Embryonic facial prominence (tissue), 1 donor: ENCODE measurements at regions not wholly inside any gene's neighbourhood (a gene's known extent, or its start where the extent isn't known, plus 50 kb on each side); places are given as distances from the start of the nearest gene placed in this dataset.

Experiments
- DNase-seq: peaks from one replicate; pipeline ENCODE4 v3.0.0-alpha.2; 2016; ENCODE audit errors: extremely low spot score

DNA sequence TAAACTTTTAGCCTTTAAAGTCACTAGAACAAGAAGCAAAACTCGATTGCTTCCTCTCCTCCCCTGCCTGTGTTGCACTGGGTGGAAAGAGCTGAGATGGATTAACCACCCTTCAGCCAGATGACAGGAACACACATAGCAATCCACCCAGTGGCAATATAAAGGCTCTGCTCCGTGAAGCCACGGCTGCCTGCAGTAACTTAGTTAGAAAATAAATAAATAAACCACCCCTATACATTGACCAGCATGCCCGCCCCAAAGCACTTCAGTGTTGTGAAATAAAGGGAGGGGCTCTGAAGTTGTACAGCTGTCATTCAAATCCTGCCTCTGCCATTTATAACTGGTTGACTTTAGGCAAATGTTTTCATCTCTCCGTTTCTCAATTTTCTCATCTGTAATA is 217.1 kb upstream of the LDB2 start:
- DNase-seq, result no peak

DNA sequence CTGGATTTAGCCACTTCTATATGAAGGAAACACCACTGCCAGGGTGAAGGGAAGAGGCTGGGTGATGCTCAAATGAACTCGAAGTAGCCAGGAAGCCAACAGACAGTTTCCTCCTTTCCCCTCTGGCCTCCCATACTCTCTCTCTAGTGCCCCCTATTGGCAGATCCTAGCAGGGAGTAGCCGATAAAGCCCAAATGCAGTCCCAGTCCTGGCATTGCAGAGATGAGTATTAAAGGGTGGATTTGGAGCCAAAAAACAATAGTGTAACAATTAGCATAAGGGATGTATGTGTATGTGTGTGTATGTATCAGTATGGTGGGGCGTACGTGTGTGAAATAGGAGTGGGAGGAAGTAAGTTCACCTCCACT is 213.8 kb upstream of the LDB2 start:
- DNase-seq, result no peak

DNA sequence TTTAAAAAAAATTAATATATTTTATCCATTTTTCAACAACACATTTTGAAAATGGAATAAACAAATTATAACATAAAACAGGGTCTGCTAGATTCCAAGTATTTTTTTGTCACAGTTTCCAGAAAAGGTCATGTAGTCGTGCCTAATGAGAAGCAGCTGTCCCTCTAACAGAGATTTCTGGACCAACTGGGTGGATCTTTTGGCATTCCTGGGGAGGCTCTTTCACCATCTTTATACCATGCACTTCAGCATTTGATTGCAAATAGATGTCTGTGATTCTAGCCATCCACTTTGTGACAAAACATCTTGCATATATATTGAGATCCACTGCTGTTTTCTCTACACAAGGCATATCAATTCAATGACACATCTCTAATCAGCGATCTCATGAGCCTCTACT is 210.7 kb upstream of the LDB2 start:
- no peak for DNase-seq

DNA sequence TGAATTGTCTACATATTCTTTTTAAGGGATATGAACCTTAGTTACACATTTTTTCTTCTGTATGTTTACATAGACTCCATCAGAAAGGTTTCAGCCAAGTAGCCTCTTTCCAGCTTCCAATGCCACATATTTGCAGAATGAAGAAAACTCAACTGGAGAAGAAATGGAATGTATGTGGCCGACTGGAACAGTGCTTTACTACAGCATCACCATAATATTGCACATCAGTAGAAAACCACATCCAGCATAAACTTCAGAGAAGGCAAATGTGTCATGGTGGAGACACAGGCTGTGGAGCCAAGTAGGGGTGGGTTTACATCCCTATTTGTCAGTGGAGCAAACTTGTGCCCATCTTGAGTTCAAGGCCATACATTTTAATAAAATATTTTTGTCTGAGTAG is 204.8 kb upstream of the LDB2 start:
- no peak for DNase-seq

DNA sequence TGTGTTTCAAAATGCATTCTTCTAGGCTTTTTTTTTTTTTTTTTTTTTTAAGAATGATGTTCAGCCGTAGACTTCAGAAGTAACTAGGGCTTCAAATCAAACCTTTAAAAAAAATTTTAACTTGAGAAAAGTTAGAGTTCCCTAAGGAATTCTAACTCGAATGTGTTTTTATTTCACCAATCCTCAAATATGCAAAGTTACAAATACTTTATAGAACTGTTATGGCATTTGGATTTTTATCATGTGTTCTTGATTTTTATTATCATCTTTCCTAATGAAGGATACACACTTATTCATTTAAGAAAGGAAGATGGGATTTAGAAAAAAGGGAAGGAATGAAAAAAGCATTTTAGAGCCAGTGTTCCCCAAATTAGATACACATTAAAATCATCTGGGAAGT is 200.6 kb upstream of the LDB2 start:
- no peak for DNase-seq

DNA sequence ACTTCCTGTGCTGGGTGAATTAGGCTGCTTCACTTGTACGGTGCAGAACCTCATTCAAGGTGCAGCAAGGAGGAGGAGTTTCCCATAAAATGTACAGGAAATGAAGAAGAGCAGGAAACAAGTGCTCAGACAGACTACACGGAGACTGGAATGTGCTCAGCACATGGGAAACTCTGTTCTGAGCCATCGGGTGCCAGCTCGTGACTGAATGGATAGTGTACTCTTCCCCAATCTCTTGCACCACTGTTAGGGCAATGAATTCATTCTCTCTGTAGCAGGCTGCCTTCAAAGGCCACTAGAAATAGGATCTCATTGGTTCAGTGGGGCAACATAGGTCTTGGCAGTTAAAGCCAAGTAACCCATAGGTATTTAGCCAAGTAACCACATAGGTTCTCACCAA is 200.0 kb upstream of the LDB2 start:
- no peak for DNase-seq

DNA sequence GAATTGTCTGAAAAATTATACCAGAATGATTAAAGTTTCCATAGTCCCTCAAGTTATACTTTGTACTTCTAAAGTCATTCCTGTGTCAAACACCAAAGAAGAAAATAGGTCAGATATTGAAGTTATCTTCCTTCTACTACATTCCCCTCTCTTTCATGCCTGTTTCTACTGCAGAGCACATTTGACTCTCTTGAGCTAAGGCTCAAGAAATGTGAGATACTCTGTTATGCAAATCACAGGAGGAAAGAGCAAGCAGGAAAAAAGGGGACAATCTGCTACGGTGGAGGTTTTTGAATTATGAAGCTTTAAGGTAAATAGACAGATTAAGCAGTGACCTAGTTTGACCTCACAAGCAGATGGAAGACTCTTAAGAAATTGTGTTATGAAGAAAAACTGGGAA is 198.9 kb upstream of the LDB2 start:
- DNase-seq, result no peak

DNA sequence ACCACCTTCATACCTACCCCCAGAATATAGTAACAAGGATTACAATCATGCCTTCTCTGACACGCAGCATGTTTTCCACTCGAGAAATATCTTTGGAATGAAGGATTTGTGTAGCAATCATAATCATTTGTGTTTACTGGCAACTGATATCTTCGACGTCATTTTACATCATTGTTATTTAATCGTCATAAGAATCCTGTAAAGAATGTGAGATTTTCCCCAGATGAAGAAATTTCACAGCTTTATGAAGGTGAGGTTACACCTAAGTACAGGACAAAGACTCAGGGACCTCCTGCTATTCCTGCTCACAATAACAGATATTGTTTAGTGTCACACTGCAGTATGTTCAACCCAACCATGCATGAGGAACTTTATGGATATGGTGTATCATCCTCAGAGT is 198.2 kb upstream of the LDB2 start:
- no peak for DNase-seq

DNA sequence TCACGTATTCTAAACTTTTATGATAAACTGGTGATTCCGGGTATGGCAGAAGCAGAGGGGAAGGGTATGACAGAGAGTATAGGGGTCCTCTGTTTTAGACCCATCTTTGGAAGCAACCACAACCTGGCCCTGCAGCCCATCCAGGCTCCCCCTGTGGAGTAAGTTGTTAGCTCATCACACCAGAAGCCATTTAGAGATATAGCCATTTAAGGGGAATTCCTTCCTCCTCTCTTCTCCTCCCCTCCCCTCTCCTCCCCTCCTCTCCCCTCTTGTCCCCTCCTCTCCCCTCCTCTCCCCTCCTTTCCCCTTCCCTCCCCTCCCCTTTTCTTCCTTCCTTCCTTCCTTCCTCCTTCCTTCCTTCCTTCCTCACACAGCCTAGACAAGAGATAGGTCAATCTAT is 197.3 kb upstream of the LDB2 start:
- no peak for DNase-seq

DNA sequence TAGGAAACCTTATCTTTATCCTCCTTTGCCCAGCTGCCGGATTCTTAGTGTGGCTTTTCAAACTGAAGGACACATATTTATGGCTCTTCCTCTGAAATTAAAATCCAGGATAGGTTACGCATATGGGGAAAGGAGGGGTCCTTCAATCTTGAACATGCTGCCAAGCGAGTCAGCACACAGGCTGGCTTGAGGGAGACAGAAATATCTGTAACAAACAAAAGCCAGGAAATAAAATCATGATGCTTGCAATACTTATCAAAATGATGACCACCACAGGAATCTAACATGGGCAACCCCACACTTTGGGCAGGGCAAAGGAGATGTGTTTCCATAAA is 196.4 kb upstream of the LDB2 start:
- no peak for DNase-seq

DNA sequence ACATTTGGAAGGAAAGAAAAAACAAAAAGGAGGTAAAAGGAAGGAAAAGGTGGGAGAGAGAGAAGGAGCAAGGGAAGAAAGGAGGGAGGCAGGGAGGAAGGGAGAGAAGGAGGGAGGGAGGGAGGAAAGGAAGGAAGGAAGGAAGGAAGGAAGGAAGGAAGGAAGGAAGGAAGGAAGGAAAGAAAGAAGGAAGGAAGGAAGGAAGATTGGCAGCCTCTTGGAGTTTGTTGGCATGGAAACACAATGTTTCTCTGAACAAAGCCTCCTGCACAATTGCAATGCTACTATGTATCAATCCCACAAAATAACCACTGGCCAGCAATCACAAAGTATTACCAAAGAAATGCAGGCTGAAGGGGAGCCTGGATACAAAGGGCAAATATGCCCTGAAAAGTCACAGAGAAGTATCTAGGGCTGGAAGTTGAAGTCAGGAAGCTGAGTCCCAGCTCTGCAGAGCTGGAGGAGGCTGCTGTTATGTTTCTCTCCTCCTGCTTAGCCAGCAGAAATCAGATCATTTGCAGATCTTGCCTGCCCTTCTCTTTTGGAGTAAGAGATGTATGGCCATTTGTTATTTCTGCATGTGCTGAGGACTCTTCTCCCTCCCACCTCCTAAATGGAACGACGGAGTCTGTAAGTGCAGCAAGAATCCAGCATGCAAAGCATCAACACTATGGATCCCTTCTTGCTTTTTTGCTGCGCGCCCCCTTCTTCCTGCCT is 195.9 kb upstream of the LDB2 start:
- DNase-seq, result no peak

DNA sequence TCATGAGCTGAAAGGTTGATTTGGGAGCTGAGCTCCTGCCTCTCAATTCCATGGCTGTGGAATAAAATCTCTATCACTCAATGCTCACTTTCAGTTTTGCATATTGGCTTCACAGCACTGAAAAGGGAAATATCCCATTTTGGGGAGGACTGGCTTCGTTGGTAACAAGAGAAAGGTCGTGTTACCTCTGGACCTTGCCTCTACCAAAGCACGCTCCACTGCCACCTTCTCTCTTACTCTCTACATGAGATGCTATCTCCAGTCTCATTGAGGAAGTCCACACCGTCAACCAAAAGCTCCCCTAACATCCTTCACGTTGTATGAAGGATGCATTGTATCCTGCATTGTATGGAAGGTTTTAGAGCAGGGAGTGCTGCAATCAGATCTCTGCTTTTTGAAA is 195.0 kb upstream of the LDB2 start:
- DNase-seq, result no peak

DNA sequence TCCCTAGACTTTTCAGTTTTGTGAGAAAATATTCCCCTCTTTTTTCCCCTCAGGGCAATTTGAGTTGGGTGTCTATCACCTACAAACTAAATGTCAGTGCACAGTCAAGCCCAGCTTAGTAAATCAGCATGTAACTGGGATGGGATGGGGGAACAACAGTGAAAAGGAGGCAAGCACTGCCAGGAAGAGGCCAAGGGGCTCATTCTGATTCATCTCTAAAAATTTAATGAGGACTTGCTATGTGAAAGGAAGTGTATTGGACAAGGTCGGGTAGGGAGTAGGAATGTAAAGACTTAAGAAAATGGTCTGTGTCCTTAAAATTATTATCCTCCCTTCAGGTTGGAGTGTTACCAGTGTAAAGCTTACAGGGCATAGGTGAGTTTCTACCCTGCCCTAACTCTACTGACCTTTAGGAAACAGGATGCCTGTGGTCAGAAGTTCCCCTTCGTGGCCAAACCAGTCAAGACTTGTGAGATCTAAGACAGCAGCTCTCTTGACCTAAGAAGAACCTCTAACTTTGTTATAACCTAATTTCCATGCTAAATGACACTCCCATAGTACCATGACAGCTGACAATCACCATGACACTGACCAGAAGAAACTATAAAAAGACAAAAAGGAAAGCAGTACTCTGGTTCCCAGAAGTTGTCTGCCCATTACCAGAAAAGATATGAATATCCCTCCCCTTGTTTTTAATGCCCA is 194.4 kb upstream of the LDB2 start:
- no peak for DNase-seq

DNA sequence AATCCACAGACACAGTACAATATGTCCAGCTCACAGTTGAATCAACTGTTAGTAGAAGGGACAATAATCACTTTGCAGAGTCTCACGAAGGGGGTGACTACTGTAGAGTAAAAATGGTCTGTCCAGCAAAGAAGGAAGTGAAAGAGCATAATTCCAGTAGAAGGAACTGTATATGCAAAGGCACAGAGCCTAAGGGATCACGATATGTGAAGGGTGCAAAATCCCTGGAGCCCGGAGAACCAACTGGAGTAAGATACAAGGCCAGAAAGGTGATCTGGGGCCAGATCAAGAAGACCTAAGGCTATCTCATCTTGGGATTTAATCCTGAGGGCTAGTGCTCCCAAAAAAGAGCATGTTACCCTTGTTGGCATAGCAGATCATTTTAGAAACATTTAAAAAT is 192.7 kb upstream of the LDB2 start:
- DNase-seq, result no peak

DNA sequence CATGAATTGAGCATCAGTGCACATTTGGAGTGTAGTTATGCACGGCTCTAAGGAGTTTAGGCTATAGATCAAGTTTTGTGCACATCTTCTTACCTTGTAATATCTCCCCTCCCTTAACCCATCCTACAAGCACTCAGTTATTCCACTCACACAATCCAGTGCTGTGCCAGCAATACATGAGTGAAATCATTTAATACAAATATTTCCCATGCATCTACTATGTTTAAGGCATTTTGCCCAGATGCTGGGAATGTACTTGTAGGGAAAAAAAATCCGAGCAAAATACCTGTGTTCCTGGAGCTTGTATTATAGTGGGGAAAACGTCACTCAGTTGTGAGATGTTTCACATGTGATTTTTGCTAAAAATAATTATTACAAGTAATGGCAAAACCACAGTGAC is 191.6 kb upstream of the LDB2 start:
- DNase-seq, result no peak

DNA sequence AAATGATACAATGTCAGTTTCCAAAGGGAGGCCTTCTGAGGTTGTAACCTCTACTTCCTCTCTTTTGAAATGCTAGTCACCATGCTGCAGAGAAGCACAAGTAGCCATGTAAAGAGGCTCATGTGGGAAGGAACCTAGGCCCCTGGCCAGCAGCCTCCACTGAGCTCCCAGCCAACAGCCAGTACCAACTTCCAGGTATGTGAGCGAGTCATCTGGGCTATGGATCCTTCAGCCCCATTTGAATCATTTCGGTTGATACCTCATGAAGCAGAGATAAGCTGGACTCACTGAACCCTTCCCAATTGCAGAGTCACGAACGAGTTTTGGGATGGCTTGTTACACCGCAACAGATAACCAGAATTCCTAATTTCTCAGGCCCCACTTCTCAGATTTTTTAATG is 187.0 kb upstream of the LDB2 start:
- no peak for DNase-seq

DNA sequence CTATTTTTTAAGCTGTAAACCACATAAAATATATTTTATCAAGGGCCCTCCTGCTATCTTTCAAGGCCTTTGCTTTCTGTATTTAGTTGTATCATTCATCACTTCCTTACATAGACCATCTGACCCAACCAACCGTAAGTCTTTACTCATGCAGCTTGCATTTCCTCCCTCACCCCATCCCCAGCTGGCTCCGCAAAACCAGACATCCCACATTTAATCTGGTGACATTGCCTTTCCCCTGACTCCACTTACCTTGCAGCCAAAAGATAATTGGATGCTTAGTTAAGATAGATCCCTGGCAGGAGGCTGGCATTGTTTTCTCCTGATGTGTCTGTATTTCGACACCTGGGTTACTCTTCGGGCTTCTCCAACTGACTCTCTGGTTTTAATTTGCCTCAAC is 183.7 kb upstream of the LDB2 start:
- DNase-seq, result no peak

DNA sequence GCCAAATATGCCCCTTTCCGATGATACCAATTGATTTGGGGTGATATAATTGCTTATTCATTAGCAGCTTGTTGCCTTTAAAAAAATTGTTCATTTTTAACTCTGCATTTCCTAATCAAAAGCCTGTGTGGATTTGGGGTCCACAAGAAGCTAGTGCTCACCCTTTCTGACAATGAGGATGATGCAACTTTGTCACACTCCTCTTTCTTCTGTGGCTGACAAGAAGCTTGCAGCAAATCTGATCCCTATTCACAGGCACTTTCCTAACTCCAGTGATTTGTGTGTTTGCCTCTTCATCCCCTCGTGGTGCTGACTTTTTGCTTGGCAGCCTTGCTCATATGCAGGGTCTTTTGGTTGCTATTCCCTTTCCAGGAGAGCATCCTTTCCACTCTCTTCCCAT is 182.7 kb upstream of the LDB2 start:
- DNase-seq, result no peak

DNA sequence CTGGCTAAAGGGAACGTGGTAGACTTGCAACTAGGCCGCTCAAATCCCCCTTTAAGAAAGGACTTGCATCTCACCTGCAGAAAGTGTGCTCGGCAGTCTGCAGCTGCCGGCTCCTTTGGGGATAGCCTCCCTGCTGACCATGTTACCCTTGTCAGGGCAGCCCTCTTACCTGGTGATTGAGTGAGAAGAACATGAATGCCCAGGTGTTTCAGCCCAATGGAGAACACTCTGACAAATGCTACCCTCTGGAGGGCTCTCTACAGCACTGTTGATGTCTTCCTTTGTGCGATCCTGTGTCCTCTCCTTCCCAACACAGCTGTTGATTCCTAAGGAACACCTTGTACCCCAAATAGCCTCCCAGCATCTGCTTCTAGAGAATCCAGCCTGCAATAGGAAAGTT is 178.7 kb upstream of the LDB2 start:
- no peak for DNase-seq

DNA sequence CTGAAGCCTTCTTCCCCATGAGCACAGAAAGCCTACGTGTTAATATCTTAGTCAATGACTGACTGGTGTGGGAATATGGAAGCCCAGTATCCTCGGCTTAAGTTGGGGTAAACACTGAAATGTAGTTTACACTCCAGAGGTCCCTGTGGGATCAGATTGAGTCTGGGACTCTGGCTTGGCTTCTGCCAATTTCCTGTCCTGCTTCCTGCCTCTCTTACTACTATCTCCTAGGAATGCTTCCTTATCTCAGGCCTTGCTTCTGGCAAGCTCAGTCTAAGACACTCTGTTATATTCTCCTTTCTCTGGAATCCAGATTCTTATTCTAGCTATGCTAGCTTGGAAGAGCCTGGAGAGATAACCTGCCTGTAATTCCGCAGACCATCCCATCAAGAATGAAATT is 174.0 kb upstream of the LDB2 start:
- DNase-seq, result no peak

DNA sequence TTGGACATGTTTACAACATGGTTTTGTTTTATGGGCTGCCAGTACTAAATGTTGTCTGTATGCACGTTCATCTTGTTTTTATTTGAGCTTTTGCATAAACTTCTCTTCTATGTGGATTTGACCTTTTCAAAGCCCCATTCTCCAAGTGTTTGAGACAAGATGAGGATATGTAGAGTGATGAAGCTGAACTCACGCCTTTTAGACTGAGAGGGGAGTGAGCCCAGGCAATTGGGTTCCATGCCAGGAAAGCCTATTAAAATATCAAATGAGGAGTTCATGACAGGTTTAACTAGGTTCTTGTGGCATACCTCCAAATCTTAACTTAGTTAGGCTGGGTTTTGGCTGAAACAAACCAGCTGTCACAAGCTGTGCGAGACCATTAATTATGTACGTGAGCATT is 170.4 kb upstream of the LDB2 start:
- DNase-seq, result no peak

DNA sequence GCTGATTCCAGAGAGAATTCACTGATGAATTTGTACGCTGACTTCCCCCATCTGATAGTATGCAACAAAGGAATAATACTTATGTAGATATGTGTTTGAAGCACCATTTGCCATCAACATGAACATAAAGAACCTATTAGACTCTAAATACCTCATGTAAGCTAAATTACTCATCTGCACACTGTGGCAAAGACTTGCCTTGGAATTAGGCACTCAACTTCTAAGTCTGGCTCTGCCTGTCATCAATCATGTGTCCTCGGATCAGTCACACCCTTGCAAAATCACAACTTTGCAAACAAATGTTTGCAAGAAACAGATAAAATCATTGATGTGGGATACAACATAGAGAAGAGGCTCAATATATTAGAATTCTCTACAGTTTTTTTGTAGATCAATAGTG is 169.9 kb upstream of the LDB2 start:
- DNase-seq, result no peak

DNA sequence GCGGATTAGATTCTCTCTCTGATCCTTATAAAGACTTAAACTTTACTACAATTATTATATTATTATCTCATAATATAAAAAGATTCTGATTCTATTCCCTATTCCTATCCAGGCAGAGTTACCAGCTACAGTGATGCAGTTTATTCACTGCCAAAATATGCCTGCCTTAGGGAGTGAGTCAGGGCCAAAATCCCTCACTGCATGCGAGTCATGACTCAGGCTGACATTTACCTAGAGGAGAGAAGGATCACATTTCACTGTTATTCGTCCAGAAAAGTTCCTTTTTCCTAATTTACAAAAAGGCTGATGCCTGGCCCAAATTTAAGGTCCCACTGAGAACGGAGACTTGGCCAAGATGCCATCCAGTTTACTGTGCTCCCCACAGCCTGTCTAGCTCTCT is 168.5 kb upstream of the LDB2 start:
- DNase-seq, result no peak

DNA sequence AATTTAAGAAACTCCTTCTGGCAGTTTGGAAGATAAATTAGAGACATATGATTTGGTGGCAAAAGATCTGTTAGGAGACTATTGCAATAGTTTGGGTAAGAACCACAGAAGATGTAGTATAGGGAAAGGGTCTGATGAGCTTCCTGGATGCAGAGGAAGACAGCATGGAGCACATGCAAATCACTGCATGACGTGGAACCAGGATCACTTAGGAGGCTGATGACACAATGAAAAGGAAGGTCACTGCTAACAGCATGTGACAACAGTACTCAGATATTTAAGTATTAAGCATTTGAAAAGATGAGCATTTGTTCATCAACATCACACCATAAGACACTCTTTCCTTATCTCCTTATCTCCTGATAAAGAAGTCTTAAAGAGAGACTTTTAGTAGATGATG is 167.8 kb upstream of the LDB2 start:
- no peak for DNase-seq
